ENCODE measurements at regions not wholly inside any gene's neighbourhood (a gene's known extent, or its start where the extent isn't known, plus 50 kb on each side); places are given as distances from the start of the nearest gene placed in this dataset.

DNA sequence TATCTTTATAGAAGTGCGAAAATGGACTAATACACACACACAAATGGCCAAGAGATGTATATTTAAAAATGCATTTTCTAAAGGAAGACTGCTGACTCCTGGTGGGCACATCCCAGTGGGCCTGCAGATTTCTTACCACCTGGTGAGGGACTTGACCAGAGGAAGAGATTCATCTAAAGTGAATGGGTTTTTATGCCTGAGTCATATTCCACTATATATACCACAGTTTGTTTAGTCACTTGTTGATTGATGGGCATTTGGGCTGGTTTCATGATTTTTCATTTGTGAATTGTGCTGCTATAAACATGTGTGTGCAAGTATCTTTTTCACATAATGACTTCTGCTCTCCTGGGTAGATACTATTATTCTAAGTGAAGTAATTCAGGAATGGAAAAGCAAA is 277.3 kb downstream of the SLC16A7 start:
- intact Hi-C loops (cut with DNase I; ENCODE audit: low total_unique reads), result no loop called here
- DNase-seq (ENCODE audit: low spot score in 2 of 2), result no peak
- no peak overlapping the region for H3K4me3 ChIP-seq (ENCODE audit: low read depth, poor library complexity, severe bottlenecking)
- WGBS, 2 donors, result 96 to 100% methylated on average over 1 of the region's 1 CpG
- TF ChIP-seq POLR2A (IDR thresholded peaks at IDR 0.05), result no peak
- TF ChIP-seq, protein P1, sequence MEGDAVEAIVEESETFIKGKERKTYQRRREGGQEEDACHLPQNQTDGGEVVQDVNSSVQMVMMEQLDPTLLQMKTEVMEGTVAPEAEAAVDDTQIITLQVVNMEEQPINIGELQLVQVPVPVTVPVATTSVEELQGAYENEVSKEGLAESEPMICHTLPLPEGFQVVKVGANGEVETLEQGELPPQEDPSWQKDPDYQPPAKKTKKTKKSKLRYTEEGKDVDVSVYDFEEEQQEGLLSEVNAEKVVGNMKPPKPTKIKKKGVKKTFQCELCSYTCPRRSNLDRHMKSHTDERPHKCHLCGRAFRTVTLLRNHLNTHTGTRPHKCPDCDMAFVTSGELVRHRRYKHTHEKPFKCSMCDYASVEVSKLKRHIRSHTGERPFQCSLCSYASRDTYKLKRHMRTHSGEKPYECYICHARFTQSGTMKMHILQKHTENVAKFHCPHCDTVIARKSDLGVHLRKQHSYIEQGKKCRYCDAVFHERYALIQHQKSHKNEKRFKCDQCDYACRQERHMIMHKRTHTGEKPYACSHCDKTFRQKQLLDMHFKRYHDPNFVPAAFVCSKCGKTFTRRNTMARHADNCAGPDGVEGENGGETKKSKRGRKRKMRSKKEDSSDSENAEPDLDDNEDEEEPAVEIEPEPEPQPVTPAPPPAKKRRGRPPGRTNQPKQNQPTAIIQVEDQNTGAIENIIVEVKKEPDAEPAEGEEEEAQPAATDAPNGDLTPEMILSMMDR (IDR thresholded peaks at IDR 0.05), result no peak

DNA sequence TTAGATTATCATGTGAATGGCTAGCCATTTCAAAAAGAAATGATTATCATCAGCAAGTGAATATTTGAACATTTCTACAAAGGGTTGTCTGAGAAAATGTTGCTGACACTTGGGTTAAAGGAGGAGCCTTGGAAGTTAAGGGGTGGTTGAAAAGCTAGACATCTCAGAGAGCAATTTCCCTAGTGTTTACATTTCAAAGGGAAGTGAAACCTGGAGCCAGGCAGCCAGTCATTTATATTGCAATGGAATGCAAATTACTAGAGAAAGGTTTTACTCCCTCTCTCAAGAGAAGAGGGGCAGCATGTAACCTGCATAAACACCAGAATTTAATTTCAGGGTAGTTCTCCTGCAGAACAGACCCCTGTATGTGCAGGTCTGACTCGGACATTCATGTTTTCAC is 279.0 kb downstream of the SLC16A7 start:
- no peak for DNase-seq (ENCODE audit: low spot score in 2 of 2)
- TF ChIP-seq POLR2A (IDR thresholded peaks at IDR 0.05), result no peak
- TF ChIP-seq, protein P1 (IDR thresholded peaks at IDR 0.05), result no peak
- 46 to 63% methylated on average over 1 of the region's 1 CpG for WGBS, 2 donors
- intact Hi-C loops (cut with DNase I; ENCODE audit: low total_unique reads), result no loop called here
- no peak overlapping the region for H3K4me3 ChIP-seq (ENCODE audit: low read depth, poor library complexity, severe bottlenecking)

DNA sequence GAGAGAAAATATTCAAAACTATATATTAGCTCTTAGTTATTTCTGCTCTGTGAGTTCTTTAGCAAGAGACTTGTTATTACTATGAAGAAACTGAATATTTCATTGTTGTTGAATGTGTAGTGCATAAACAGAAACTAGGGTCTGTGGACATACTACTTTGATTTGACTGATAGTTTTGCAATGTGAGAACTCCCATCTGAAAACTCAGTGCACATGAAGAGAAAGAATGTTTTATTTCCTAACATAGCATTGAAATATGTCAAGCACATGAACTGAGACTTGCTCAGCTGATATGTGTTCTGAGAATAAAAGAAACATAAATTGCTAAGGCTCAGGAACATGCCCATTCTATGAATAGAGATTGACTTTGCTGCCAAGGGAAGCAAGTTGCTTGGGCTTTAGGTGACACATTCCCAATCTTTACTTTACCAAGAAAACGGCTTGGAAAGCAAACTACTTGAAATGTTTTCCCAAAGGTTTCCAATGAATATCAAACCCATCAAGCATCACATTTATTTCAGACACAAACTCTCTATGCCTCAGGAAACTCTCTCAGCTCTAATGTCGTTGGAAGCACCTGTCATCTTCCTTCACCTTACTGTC is 290.4 kb downstream of the SLC16A7 start:
- intact Hi-C loops (cut with DNase I; ENCODE audit: low total_unique reads), result no loop called here
- WGBS, 2 donors, result 60 to 61% methylated on average over 2 of the region's 2 CpGs
- TF ChIP-seq, protein P1 (IDR thresholded peaks at IDR 0.05), result no peak
- TF ChIP-seq POLR2A (IDR thresholded peaks at IDR 0.05), result no peak
- DNase-seq (ENCODE audit: low spot score in 2 of 2), result no peak
- H3K4me3 ChIP-seq (ENCODE audit: low read depth, poor library complexity, severe bottlenecking), result no peak overlapping the region

DNA sequence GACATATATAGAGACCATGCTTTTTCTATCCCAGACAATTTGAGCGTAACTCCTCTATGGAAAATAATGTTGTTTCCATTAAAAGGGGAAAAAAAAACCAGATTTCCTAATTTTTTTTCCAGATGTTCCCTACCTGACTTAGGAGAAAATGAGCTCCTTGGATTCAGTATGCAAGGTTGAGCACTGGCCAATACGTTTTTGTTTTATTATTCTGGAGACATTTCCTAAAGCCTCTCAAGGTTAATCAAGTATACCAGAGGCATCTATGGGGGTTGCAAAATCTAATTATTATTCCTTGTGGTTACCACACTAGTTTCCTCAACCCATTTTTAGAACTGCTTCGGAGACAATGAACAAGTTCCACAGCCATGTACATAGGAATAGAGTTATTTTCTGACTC is 291.3 kb downstream of the SLC16A7 start:
- TF ChIP-seq, protein P1 (IDR thresholded peaks at IDR 0.05), result no peak
- TF ChIP-seq POLR2A (IDR thresholded peaks at IDR 0.05), result no peak
- intact Hi-C loops (cut with DNase I; ENCODE audit: low total_unique reads), result no loop called here
- no peak for DNase-seq (ENCODE audit: low spot score in 2 of 2)
- 73 to 78% methylated on average over 3 of the region's 3 CpGs for WGBS, 2 donors
- H3K4me3 ChIP-seq (ENCODE audit: low read depth, poor library complexity, severe bottlenecking), result no peak overlapping the region

DNA sequence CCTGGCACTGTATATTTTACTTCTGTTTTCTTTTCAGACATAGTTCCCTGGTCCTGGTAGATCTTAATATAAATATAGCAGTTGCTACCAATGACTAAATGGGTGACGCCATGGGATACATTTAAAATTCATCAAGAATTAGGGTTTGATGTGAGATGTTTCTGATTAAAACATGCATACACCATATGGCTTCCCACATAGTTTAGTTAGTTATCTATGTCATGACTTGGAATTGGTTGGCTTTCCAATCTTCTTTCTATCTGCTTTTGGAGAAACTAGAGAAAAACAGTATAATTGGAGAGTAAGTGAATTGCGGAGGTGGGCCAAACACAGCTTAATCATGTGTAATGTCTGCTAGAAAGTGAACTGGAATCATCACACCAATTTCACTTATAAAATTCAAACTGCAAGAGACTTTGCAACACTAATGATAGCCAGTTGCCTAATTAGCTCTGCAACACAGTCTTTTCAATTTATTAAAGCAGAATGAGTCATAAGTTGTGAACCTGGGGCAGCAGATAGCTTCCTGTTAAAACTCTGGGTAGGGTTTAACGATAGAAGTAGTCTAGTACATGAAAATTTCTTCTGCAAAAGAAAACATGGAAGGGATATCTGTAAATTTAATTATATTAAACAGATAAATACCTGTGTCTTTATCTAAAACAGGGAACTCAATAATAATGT is 295.2 kb downstream of the SLC16A7 start:
- H3K4me3 ChIP-seq (ENCODE audit: low read depth, poor library complexity, severe bottlenecking), result no peak overlapping the region
- no peak for DNase-seq (ENCODE audit: low spot score in 2 of 2)
- WGBS, 2 donors, result 70 to 74% methylated on average over 3 of the region's 3 CpGs
- no peak for TF ChIP-seq POLR2A (IDR thresholded peaks at IDR 0.05)
- TF ChIP-seq, protein P1 (IDR thresholded peaks at IDR 0.05), result no peak
- intact Hi-C loops (cut with DNase I; ENCODE audit: low total_unique reads), result loop anchor here (10.0 kb wide), 1 partner anchor 284 kb away; no protein-coding TSS in a partner anchor
